ENCODE measurements at regions not wholly inside any gene's neighbourhood (a gene's known extent, or its start where the extent isn't known, plus 50 kb on each side); places are given as distances from the start of the nearest gene placed in this dataset.

GRCh38 chr16:5756969-5757368, 659.4 kb upstream of the EEF2KMT start:
- TF ChIP-seq EP300 (IDR thresholded peaks at IDR 0.05; ENCODE audit: low read depth): no peak
- no peak for TF ChIP-seq CTCF (IDR thresholded peaks at IDR 0.05)

Data from transverse colon (tissue), 3 donors.